CD8-positive, alpha-beta memory T cell (primary cell): ENCODE measurements at regions not wholly inside any gene's neighbourhood (a gene's known extent, or its start where the extent isn't known, plus 50 kb on each side); places are given as distances from the start of the nearest gene placed in this dataset.

ENCODE experiments used
- CTCF ChIA-PET: fragments of 350-600 bp; sonication (Branson Sonifier 250); formaldehyde crosslinking; loops from one replicate; lab custom pipeline; 2021; ENCODE audit warnings: antibody characterized with exemption; lab: Charles Lee
- POLR2A ChIA-PET: fragments of 350-600 bp; sonication (Branson Sonifier 250); formaldehyde crosslinking; loops from one replicate; lab custom pipeline; 2021; ENCODE audit warnings: antibody characterized with exemption; lab: Charles Lee
- DNase-seq, 5 donors: peaks; one replicate each; pipeline versions ENCODE4 v3.0.0 to v3.0.0-alpha.2; 2020 to 2022; ENCODE audit warnings: mixed read lengths in 1 of 5
- H3K27ac ChIP-seq: one replicate; pipeline ENCODE4 v1.7.0; 2013; ENCODE audit warnings: low read depth, mild to moderate bottlenecking, low read length, moderate library complexity
- H3K27me3 ChIP-seq: 2 replicates; pipeline ENCODE4 v1.7.0; 2013; ENCODE audit warnings: low read length, mild to moderate bottlenecking; ENCODE audit not compliant: insufficient read depth, poor library complexity, severe bottlenecking
- H3K36me3 ChIP-seq: 2 replicates; pipeline ENCODE4 v1.7.0; 2013; ENCODE audit warnings: mild to moderate bottlenecking, low read length, moderate library complexity; ENCODE audit not compliant: insufficient read depth
- H3K4me1 ChIP-seq: 2 replicates; pipeline ENCODE4 v1.7.0; 2013; ENCODE audit warnings: mild to moderate bottlenecking, low read length, moderate library complexity; ENCODE audit not compliant: insufficient read depth
- H3K4me3 ChIP-seq: 2 replicates; pipeline ENCODE4 v1.7.0; 2013; ENCODE audit warnings: mild to moderate bottlenecking, low read length
- H3K9me3 ChIP-seq: 2 replicates; pipeline ENCODE4 v1.7.0; 2013; ENCODE audit warnings: mild to moderate bottlenecking, low read length
- H3K27ac Mint-ChIP-seq, 8 donors: one replicate each; pipeline ENCODE4 v1.8.0; 2020 to 2021; ENCODE audit warnings: mixed read lengths in 8 of 8, mild to moderate bottlenecking in 6 of 8, inconsistent platforms in 3 of 8, moderate library complexity in 3 of 8
- H3K27me3 Mint-ChIP-seq, 2 donors: one replicate each; pipeline ENCODE4 v1.8.0; 2020 to 2021; ENCODE audit warnings: mixed read lengths in 2 of 2, mild to moderate bottlenecking in 1 of 2, moderate library complexity in 1 of 2
- H3K36me3 Mint-ChIP-seq, 3 donors: one replicate each; pipeline ENCODE4 v1.8.0; 2020 to 2021; ENCODE audit warnings: mixed read lengths in 3 of 3, inconsistent platforms in 1 of 3, mild to moderate bottlenecking in 1 of 3
- H3K4me1 Mint-ChIP-seq, 3 donors: one replicate each; pipeline ENCODE4 v1.8.0; 2020 to 2021; ENCODE audit warnings: mixed read lengths in 3 of 3, inconsistent platforms in 1 of 3, mild to moderate bottlenecking in 1 of 3
- H3K4me3 Mint-ChIP-seq, 7 donors: one replicate each; pipeline ENCODE4 v1.8.0; 2020 to 2021; ENCODE audit warnings: mixed read lengths in 7 of 7, mild to moderate bottlenecking in 6 of 7, moderate library complexity in 4 of 7, inconsistent platforms in 2 of 7
- H3K9me3 Mint-ChIP-seq, 5 donors: one replicate each; pipeline ENCODE4 v1.8.0; 2020 to 2022; ENCODE audit warnings: mixed read lengths in 5 of 5, mild to moderate bottlenecking in 3 of 5, moderate library complexity in 2 of 5, inconsistent platforms in 1 of 5

DNA sequence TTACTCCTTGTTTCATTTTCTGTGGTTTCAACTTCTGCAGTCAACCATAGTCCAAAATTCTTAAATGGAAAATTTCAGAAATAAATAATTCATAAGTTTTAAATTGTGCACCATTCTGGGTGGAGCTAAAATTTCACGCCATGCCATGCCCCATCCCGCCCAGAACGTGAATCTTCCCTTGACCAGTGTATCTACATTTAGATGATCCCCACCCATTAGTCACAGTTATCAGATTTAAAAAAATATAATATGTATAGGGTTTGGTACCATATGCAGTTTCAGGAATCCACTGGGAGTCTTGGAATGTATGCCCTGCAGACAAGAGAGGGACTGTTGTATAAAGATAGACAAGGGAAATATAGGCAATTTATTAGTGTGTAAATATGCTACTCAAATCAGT is 759.7 kb upstream of the ZNF608 start:
- H3K9me3 ChIP-seq, result no peaks in the 10 kb centered on the region
- H3K27ac Mint-ChIP-seq, result no peak overlapping the region
- no peak overlapping the region for H3K27ac ChIP-seq
- no peak for DNase-seq
- H3K4me3 ChIP-seq, result no peak overlapping the region
- H3K4me1 Mint-ChIP-seq, result no peaks in the 10 kb centered on the region
- H3K4me1 ChIP-seq, result no peaks in the 10 kb centered on the region
- no peak overlapping the region for H3K4me3 Mint-ChIP-seq
- H3K9me3 Mint-ChIP-seq, result peaks cover 0 to 29% (median 4%) of the 10 kb centered on the region in 5 donors
- H3K36me3 Mint-ChIP-seq, result no peaks in the 10 kb centered on the region
- CTCF ChIA-PET, result no interaction called here
- no peaks in the 10 kb centered on the region for H3K27me3 ChIP-seq
- H3K27me3 Mint-ChIP-seq, result no peaks in the 10 kb centered on the region
- POLR2A ChIA-PET, result no interaction called here
- no peaks in the 10 kb centered on the region for H3K36me3 ChIP-seq

DNA sequence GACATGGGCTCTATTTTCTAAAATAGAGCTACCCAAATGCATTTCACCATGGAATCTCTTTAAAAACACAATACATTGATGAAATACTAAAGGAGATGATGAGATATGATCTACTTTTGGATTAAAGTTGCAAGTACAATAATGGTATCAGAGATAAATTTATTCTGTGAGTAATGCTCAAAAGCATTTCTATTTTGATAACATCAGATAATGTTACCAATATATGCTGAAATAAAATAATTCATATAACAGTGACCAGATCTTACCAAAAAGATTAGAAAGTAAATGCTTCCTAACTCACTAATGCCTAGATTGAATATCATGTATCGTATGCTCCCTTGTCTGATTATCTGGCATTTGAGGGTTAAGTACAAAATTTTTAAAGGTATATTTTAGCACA is 761.8 kb upstream of the ZNF608 start:
- ChIA-PET CTCF (no interaction called here), POLR2A (no interaction called here)
- H3K4me3 ChIP-seq, result no peak overlapping the region
- no peaks in the 10 kb centered on the region for H3K4me1 ChIP-seq
- H3K27me3 Mint-ChIP-seq, result no peaks in the 10 kb centered on the region
- H3K36me3 Mint-ChIP-seq, result no peaks in the 10 kb centered on the region
- no peaks in the 10 kb centered on the region for H3K27me3 ChIP-seq
- no peaks in the 10 kb centered on the region for H3K4me1 Mint-ChIP-seq
- H3K9me3 Mint-ChIP-seq, result peaks cover 0 to 33% (median 4%) of the 10 kb centered on the region in 5 donors
- H3K27ac Mint-ChIP-seq, result no peak overlapping the region
- DNase-seq, result no peak
- H3K27ac ChIP-seq, result no peak overlapping the region
- H3K4me3 Mint-ChIP-seq, result no peak overlapping the region
- H3K9me3 ChIP-seq, result no peaks in the 10 kb centered on the region
- no peaks in the 10 kb centered on the region for H3K36me3 ChIP-seq

DNA sequence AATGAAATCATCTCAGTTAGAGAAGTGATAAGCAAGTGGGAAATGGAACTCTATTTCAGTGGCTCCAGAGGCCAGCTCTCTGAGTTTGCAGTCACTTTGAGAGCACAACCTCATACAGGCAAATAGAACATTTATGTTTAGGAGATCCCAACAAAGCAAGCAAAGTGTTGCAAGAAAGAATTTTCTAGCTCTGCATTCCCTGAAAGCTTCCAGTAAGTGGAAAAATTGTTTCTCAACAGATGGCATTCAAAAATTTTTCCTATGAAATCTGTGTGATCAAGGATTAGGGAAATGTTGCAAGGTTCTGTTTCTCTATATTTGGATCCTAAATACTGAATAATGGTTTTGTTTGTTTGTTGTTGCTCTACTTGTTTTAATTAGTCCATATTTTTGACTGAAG is 764.2 kb upstream of the ZNF608 start:
- Histone ChIP-seq H3K4me3 (no peak overlapping the region), H3K27ac (no peak overlapping the region), H3K36me3 (no peaks in the 10 kb centered on the region), H3K27me3 (no peaks in the 10 kb centered on the region), H3K9me3 (no peaks in the 10 kb centered on the region), H3K4me1 (no peaks in the 10 kb centered on the region)
- no peak for DNase-seq
- Mint-ChIP-seq H3K4me1 (no peaks in the 10 kb centered on the region), H3K27ac (no peak overlapping the region), H3K36me3 (no peaks in the 10 kb centered on the region), H3K4me3 (no peak overlapping the region), H3K9me3 (peaks cover 3 to 27% (median 6%) of the 10 kb centered on the region in 5 donors), H3K27me3 (no peaks in the 10 kb centered on the region)
- CTCF ChIA-PET, result no interaction called here
- POLR2A ChIA-PET, result no interaction called here

DNA sequence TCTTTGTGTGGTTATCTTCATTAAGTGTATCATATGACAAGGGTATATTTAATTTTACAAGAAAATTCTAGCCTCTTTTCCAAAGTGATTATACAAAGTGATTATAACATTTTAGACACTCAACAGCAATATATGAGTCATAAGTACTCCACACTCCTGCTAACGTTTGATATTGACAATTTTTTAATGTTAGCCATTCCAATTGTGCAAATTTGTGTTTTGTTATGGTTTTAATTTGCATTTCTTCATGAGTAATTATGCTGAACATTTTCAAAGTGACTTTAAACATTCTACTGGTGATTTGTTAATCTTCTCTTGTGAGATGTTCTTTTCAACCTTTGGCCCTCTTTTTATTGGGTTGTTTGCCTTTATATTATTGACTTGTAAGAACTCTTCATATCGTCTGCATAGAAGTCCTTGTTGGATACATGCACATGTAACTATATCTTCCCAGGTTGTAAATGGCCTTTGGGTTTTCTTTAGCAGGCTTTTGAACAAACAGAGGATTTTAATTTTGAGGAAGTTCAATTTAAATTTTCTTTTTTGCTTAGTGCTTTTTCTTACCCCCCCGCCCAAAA is 771.6 kb upstream of the ZNF608 start:
- Mint-ChIP-seq H3K4me1 (no peaks in the 10 kb centered on the region), H3K9me3 (peaks cover 0 to 28% (median 10%) of the 10 kb centered on the region in 5 donors), H3K27me3 (no peaks in the 10 kb centered on the region), H3K4me3 (no peak overlapping the region), H3K27ac (no peak overlapping the region), H3K36me3 (no peaks in the 10 kb centered on the region)
- ChIA-PET POLR2A (no interaction called here), CTCF (no interaction called here)
- Histone ChIP-seq H3K27ac (no peak overlapping the region), H3K36me3 (no peaks in the 10 kb centered on the region), H3K4me3 (no peak overlapping the region), H3K9me3 (no peaks in the 10 kb centered on the region), H3K27me3 (no peaks in the 10 kb centered on the region), H3K4me1 (no peaks in the 10 kb centered on the region)
- DNase-seq, result no peak

DNA sequence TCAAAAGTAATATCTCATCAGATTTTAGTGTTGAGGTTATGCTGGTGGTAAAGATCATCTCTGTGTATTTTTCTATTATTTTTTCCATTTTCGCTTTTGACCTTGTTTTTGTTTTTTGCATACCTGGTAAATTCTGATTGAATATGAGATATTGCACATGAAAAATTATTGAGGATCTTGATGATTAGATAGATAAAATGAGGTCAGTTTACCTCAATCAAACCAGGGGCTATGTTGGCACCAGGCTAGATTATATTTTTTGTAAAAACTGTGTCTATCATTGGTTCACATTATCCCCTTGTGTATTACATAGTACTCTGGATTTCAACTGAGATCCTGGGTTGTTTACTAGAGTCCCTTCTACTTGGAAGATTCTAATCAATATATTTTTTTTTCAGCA is 774.9 kb upstream of the ZNF608 start:
- H3K4me3 ChIP-seq, result no peak overlapping the region
- H3K4me3 Mint-ChIP-seq, result no peak overlapping the region
- CTCF ChIA-PET, result no interaction called here
- H3K36me3 Mint-ChIP-seq, result no peaks in the 10 kb centered on the region
- H3K27ac Mint-ChIP-seq, result no peak overlapping the region
- DNase-seq, result no peak
- H3K36me3 ChIP-seq, result no peaks in the 10 kb centered on the region
- no peaks in the 10 kb centered on the region for H3K4me1 ChIP-seq
- H3K9me3 ChIP-seq, result no peaks in the 10 kb centered on the region
- no peaks in the 10 kb centered on the region for H3K27me3 ChIP-seq
- H3K27me3 Mint-ChIP-seq, result no peaks in the 10 kb centered on the region
- peaks cover 2 to 33% (median 7%) of the 10 kb centered on the region in 5 donors for H3K9me3 Mint-ChIP-seq
- no peak overlapping the region for H3K27ac ChIP-seq
- H3K4me1 Mint-ChIP-seq, result no peaks in the 10 kb centered on the region
- POLR2A ChIA-PET, result no interaction called here

DNA sequence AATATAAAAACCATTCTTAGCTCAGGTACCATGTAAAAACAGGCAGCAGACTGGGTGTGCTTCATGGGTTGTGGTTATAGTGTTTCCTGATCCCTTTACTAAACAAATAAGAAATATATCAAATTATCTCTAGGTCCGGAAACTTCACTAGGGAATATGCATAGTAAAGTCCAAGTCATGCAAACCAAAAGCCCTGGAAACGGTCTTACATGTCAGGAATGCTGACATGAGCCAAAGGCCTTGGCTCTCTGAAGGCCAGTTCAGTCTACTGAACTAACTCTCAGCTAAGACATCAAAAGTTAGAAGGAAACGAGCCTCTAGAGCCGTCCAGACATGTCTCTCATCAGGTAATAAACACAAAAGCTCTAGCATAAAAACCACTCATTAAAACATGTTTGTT is 778.9 kb upstream of the ZNF608 start:
- no peaks in the 10 kb centered on the region for H3K9me3 ChIP-seq
- POLR2A ChIA-PET, result no interaction called here
- CTCF ChIA-PET, result no interaction called here
- Mint-ChIP-seq H3K4me3 (no peak overlapping the region), H3K9me3 (peaks cover 0 to 19% (median 2%) of the 10 kb centered on the region in 5 donors), H3K4me1 (no peaks in the 10 kb centered on the region), H3K27ac (no peak overlapping the region), H3K27me3 (no peaks in the 10 kb centered on the region), H3K36me3 (no peaks in the 10 kb centered on the region)
- no peak overlapping the region for H3K27ac ChIP-seq
- no peaks in the 10 kb centered on the region for H3K27me3 ChIP-seq
- H3K4me1 ChIP-seq, result no peaks in the 10 kb centered on the region
- no peak overlapping the region for H3K4me3 ChIP-seq
- H3K36me3 ChIP-seq, result no peaks in the 10 kb centered on the region
- no peak for DNase-seq

DNA sequence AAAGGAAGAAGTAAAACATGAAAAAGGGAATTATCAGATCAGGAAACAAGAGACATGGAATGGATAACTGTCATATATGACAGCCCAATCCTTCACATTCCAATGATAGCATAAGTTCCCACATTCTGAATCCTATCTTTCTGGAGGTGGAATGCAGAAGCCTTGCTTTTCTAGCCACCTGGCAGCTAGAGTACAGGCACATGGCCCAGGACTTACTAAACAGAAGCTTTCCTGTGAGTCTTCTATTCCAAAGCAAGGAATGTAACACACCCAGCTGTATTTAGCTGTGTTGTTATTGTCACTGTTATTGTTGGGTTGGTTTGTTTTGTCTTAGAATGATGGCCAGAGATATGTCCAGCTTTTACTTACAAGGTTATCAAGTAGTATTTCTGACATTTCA is 780.5 kb upstream of the ZNF608 start:
- no peak overlapping the region for H3K27ac Mint-ChIP-seq
- H3K27ac ChIP-seq, result no peak overlapping the region
- POLR2A ChIA-PET, result no interaction called here
- H3K4me1 Mint-ChIP-seq, result no peaks in the 10 kb centered on the region
- H3K4me1 ChIP-seq, result no peaks in the 10 kb centered on the region
- no peaks in the 10 kb centered on the region for H3K9me3 ChIP-seq
- H3K27me3 Mint-ChIP-seq, result no peaks in the 10 kb centered on the region
- no peak overlapping the region for H3K4me3 Mint-ChIP-seq
- H3K36me3 Mint-ChIP-seq, result no peaks in the 10 kb centered on the region
- CTCF ChIA-PET, result no interaction called here
- peaks cover 0 to 16% (median 2%) of the 10 kb centered on the region in 5 donors for H3K9me3 Mint-ChIP-seq
- no peaks in the 10 kb centered on the region for H3K27me3 ChIP-seq
- no peak overlapping the region for H3K4me3 ChIP-seq
- H3K36me3 ChIP-seq, result no peaks in the 10 kb centered on the region
- DNase-seq, result no peak

DNA sequence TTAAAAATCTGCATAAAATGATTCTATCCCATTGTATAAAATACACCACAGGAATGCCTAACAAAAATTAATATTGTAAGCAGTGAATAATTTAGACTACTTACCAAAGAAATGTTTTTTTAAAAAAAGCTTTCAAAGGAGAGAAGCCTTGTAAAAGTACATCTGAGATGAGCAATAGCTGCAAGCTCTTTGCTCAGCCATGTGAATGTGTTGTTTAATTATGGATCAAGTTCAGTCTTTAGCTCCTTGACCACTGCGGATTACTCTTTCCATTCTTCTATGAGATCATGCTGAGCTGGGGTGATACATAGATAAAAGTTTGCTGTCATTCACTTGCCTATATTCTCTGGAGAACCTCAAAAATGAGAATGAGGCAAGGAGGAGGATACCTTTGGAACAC is 782.4 kb upstream of the ZNF608 start:
- no peak overlapping the region for H3K27ac Mint-ChIP-seq
- ChIA-PET POLR2A (no interaction called here), CTCF (no interaction called here)
- peaks cover 0 to 13% (median 4%) of the 10 kb centered on the region in 5 donors for H3K9me3 Mint-ChIP-seq
- H3K27me3 Mint-ChIP-seq, result no peaks in the 10 kb centered on the region
- H3K4me3 ChIP-seq, result no peak overlapping the region
- H3K4me3 Mint-ChIP-seq, result no peak overlapping the region
- H3K36me3 ChIP-seq, result no peaks in the 10 kb centered on the region
- H3K36me3 Mint-ChIP-seq, result no peaks in the 10 kb centered on the region
- no peaks in the 10 kb centered on the region for H3K4me1 Mint-ChIP-seq
- H3K9me3 ChIP-seq, result no peaks in the 10 kb centered on the region
- H3K27ac ChIP-seq, result no peak overlapping the region
- no peaks in the 10 kb centered on the region for H3K27me3 ChIP-seq
- H3K4me1 ChIP-seq, result no peaks in the 10 kb centered on the region
- DNase-seq, result no peak
